Neural progenitor cell (in vitro differentiated cells): ENCODE measurements at regions not wholly inside any gene's neighbourhood (a gene's known extent, or its start where the extent isn't known, plus 50 kb on each side); places are given as distances from the start of the nearest gene placed in this dataset.

Experiments used
- DNase-seq: peaks from one replicate; pipeline ENCODE4 v3.0.0-alpha.2; 2016; ENCODE audit warnings: low spot score
- H2AFZ ChIP-seq: fragments of 200-600 bp; sonication (generic); replicated peaks from 2 replicates; pipeline ENCODE4 v1.6.1; 2016; ENCODE audit warnings: antibody characterized with exemption
- H3F3A ChIP-seq: fragments of 200-600 bp; sonication (generic); 2 replicates; pipeline ENCODE4 v1.6.1; 2016; ENCODE audit warnings: antibody characterized with exemption, low read depth
- H3K27ac ChIP-seq: fragments of 200-600 bp; sonication (generic); 2 replicates; pipeline ENCODE4 v1.5.1; 2016; ENCODE audit warnings: mild to moderate bottlenecking
- H3K27me3 ChIP-seq: fragments of 200-600 bp; sonication (generic); 2 replicates; pipeline ENCODE4 v1.6.1; 2016; ENCODE audit warnings: mild to moderate bottlenecking, moderate library complexity
- H3K36me3 ChIP-seq: fragments of 200-600 bp; sonication (generic); 2 replicates; pipeline ENCODE4 v1.5.1; 2016
- H3K4me1 ChIP-seq: fragments of 200-600 bp; sonication (generic); 2 replicates; pipeline ENCODE4 v1.6.1; 2016; ENCODE audit warnings: mixed run types
- H3K4me2 ChIP-seq: fragments of 200-600 bp; sonication (generic); 2 replicates; pipeline ENCODE4 v1.6.1; 2016
- H3K4me3 ChIP-seq: fragments of 200-600 bp; sonication (generic); 2 replicates; pipeline ENCODE4 v1.5.1; 2016
- H3K79me2 ChIP-seq: fragments of 200-600 bp; sonication (generic); 2 replicates; pipeline ENCODE4 v1.6.1; 2016; ENCODE audit warnings: low read depth
- H3K9ac ChIP-seq: fragments of 200-600 bp; sonication (generic); 2 replicates; pipeline ENCODE4 v1.6.1; 2016
- H3K9me3 ChIP-seq: fragments of 200-600 bp; sonication (generic); 2 replicates; pipeline ENCODE4 v1.5.1; 2016; ENCODE audit warnings: low read depth
- H4K20me1 ChIP-seq: fragments of 200-600 bp; sonication (generic); 2 replicates; pipeline ENCODE4 v1.6.1; 2016; ENCODE audit warnings: low read depth
- H3K27ac Mint-ChIP-seq: 3 replicates; pipeline ENCODE4 v1.8.0; 2021; ENCODE audit warnings: mixed read lengths
- H3K27me3 Mint-ChIP-seq: 2 replicates; pipeline ENCODE4 v1.8.0; 2022; ENCODE audit warnings: low read depth, mild to moderate bottlenecking, inconsistent platforms, moderate library complexity, mixed read lengths; ENCODE audit not compliant: insufficient read depth
- H3K36me3 Mint-ChIP-seq: 3 replicates; pipeline ENCODE4 v1.8.0; 2021; ENCODE audit warnings: mixed read lengths
- H3K4me1 Mint-ChIP-seq: 3 replicates; pipeline ENCODE4 v1.8.0; 2021; ENCODE audit warnings: mixed read lengths
- H3K4me3 Mint-ChIP-seq: 3 replicates; pipeline ENCODE4 v1.8.0; 2021; ENCODE audit warnings: mild to moderate bottlenecking, moderate library complexity, mixed read lengths
- H3K9me3 Mint-ChIP-seq: 3 replicates; pipeline ENCODE4 v1.8.0; 2020; ENCODE audit warnings: mixed read lengths
- CTCF ChIP-seq: fragments of 200-600 bp; sonication (generic); IDR thresholded peaks from 2 replicates; pipeline ENCODE4 v1.5.1; 2017; ENCODE audit warnings: antibody characterized with exemption, mild to moderate bottlenecking
- EZH2 ChIP-seq: fragments of 200-600 bp; sonication (generic); IDR thresholded peaks from 2 replicates; pipeline ENCODE4 v1.6.1; 2017; ENCODE audit warnings: antibody characterized with exemption, mild to moderate bottlenecking, moderate library complexity
- EZH2phosphoT487 ChIP-seq: fragments of 200-600 bp; sonication (generic); IDR thresholded peaks from 2 replicates; pipeline ENCODE4 v1.6.1; 2017; ENCODE audit warnings: antibody characterized with exemption

- DNase-seq = no peak
- peaks cover 7% of the 10 kb centered on the region for H3K9me3 Mint-ChIP-seq
- H3K4me3 Mint-ChIP-seq = no peak overlapping the region
These were observed 221.5 kb upstream of the TBL1XR1 start for GRCh38 chr3:177418787-177419186.

GRCh38 chr3:177419904-177420601 is 222.8 kb upstream of the TBL1XR1 start:
- H3K4me3 ChIP-seq = no peak overlapping the region
- H3K4me1 Mint-ChIP-seq = peaks cover 17% of the 10 kb centered on the region
- H3K9me3 Mint-ChIP-seq = peaks cover 2% of the 10 kb centered on the region
- H3K79me2 ChIP-seq = no peaks in the 10 kb centered on the region
- no peak for DNase-seq
- H4K20me1 ChIP-seq = no peaks in the 10 kb centered on the region
- no peak overlapping the region for H3K4me2 ChIP-seq
- H3K36me3 ChIP-seq = no peaks in the 10 kb centered on the region
- H3K36me3 Mint-ChIP-seq = no peaks in the 10 kb centered on the region
- H2AFZ ChIP-seq = no peak overlapping the region
- H3K4me3 Mint-ChIP-seq = no peak overlapping the region
- H3F3A ChIP-seq = no peaks in the 10 kb centered on the region
- H3K27me3 ChIP-seq = no peaks in the 10 kb centered on the region
- peaks cover 3% of the 10 kb centered on the region for H3K4me1 ChIP-seq
- TF ChIP-seq CTCF = no peak
- H3K9ac ChIP-seq = no peak overlapping the region
- H3K27me3 Mint-ChIP-seq = peaks cover 3% of the 10 kb centered on the region
- H3K9me3 ChIP-seq = no peaks in the 10 kb centered on the region
- H3K27ac Mint-ChIP-seq = no peak overlapping the region
- H3K27ac ChIP-seq = no peak overlapping the region

More at GRCh38 chr3:177418787-177419186, 221.5 kb upstream of the TBL1XR1 start:
- no peaks in the 10 kb centered on the region for H3K27me3 ChIP-seq
- no peaks in the 10 kb centered on the region for H3K4me1 ChIP-seq
- no peaks in the 10 kb centered on the region for H3K79me2 ChIP-seq
- no peaks in the 10 kb centered on the region for H3K36me3 ChIP-seq
- no peak overlapping the region for H3K9ac ChIP-seq
- peaks cover 3% of the 10 kb centered on the region for H3K27me3 Mint-ChIP-seq
- peaks cover 10% of the 10 kb centered on the region for H3K4me1 Mint-ChIP-seq
- H3K4me2 ChIP-seq = no peak overlapping the region
- H3K4me3 ChIP-seq = no peak overlapping the region
- H3K27ac Mint-ChIP-seq = no peak overlapping the region
- H3K27ac ChIP-seq = no peak overlapping the region
- H2AFZ ChIP-seq = no peak overlapping the region
- TF ChIP-seq EZH2 (no peak), CTCF (no peak), EZH2phosphoT487 (no peak)
- no peaks in the 10 kb centered on the region for H4K20me1 ChIP-seq
- H3F3A ChIP-seq = no peaks in the 10 kb centered on the region
- H3K36me3 Mint-ChIP-seq = no peaks in the 10 kb centered on the region
- H3K9me3 ChIP-seq = no peaks in the 10 kb centered on the region

- H3K4me3 Mint-ChIP-seq = no peak overlapping the region
- H4K20me1 ChIP-seq = no peaks in the 10 kb centered on the region
- H3F3A ChIP-seq = no peaks in the 10 kb centered on the region
- H3K79me2 ChIP-seq = no peaks in the 10 kb centered on the region
- peaks cover 2% of the 10 kb centered on the region for H3K9me3 Mint-ChIP-seq
- no peaks in the 10 kb centered on the region for H3K36me3 Mint-ChIP-seq
- no peak for DNase-seq
- no peak overlapping the region for H2AFZ ChIP-seq
- no peak overlapping the region for H3K27ac Mint-ChIP-seq
- H3K9ac ChIP-seq = no peak overlapping the region
- TF ChIP-seq EZH2 (no peak), CTCF (no peak), EZH2phosphoT487 (no peak)
- H3K4me3 ChIP-seq = no peak overlapping the region
- H3K36me3 ChIP-seq = no peaks in the 10 kb centered on the region
- H3K4me2 ChIP-seq = no peak overlapping the region
- peaks cover 3% of the 10 kb centered on the region for H3K27me3 Mint-ChIP-seq
- no peaks in the 10 kb centered on the region for H3K9me3 ChIP-seq
- peaks cover 3% of the 10 kb centered on the region for H3K4me1 ChIP-seq
- peaks cover 17% of the 10 kb centered on the region for H3K4me1 Mint-ChIP-seq
- H3K27ac ChIP-seq = no peak overlapping the region
- H3K27me3 ChIP-seq = no peaks in the 10 kb centered on the region
These were observed 223.6 kb upstream of the TBL1XR1 start for GRCh38 chr3:177420651-177421480.
